Activated T-cell treated with anti-CD3 and anti-CD28 coated beads for 48 hours (primary cell): ENCODE measurements at regions not wholly inside any gene's neighbourhood (a gene's known extent, or its start where the extent isn't known, plus 50 kb on each side); places are given as distances from the start of the nearest gene placed in this dataset.

Source experiments
- DNase-seq: peaks from one replicate; pipeline ENCODE4 v3.0.0-alpha.2; 2020; ENCODE audit warnings: low read depth

DNA sequence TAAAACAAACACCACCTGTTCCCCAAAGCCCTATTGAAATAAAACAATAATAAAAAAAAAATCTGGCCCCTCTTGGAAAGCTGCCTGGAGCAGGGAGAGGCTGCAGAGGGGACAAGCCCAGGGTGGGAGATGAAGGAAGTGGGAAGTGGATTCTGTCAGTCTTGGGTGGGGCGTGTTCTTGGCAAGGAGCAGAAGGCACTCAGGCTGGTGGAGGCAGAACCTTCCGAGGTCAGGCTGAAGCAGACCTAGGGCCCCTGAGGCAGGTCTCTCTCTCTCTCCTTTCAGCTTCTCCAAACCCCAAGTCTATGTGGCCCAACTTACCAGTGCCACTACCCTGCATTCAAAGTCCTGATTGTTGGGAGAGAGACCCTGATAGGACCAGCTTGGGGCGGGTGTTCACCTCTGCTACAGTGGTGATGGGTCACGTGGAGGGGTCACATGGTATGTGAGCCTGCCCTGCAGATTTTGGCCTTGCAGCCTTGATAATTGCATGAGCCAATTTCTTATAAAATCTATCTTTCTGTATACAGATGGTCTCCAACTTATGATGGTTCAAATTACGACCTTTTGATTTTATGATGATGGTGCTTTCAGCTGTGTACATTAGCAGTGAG lies 145.4 kb upstream of the C1orf174 start:
- no peak for DNase-seq

DNA sequence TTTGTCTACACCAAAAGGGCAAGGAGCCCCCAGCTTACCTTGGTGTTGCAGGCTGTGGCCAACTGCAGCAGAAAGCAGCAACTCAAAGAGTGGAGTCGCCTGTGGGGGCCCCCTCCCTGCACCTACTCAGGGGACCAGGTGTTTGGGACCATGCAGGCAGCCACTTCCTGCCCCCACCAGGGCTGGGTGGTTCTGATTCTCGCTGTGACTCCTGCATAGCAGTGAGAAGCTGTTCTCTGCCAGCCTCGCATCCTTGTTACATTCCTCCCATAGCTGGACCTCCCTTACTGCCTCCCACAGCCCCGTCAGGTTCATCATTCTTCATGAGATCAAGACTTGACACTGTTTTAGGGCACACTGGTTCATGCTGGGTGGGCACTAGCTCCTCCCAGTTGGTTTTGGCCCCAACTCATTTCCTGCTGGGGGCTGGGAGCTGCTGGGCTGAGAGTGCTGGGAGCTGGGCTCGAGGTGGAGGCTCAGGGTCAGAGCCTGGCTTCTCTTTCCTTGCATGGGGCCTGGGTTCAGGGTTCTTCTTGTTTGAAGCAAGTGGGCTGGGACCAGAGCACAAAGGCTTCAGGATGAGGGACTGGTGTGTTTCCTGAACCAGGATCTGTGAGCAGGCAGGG lies 146.9 kb upstream of the C1orf174 start:
- DNase-seq = no peak

DNA sequence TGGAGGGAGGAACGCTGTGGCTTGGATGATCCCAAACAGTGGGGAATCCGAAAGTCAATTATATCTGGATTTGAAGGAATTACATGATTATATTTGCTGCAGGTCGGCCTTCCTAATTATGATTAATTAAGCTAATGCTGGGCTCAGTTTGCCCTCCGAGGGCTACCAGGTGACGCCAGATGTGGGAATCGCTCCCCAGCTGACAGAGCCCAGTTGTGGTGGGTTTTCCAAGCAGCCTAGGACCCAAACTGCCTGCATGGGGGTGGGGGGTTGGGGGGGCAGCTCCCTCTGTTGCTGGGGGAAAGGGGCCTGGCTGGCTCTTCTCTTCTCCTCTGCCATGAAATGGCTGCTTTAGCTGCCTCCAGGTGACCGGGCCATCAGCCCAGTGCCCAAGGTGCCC lies 147.6 kb upstream of the C1orf174 start:
- no peak for DNase-seq

DNA sequence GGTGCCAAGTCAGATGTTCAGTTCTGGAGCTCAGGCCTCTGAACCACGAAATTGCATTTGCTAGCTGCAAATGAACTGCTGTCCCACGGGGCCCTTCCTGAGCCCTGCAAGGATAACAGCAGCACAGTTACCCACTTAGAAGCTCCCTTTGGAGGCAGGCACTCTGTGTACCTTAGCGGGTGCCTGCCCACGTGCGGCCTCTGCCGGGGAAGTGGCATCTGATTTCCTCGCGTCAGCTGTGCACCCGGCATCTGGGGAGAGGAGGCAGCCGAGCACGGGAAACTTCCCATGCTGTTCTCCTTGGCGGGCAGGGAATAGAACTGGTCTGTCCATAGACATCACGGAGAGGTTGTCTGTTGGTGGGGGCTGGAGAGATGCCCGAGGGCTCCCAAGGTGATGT lies 148.0 kb upstream of the C1orf174 start:
- no peak for DNase-seq

DNA sequence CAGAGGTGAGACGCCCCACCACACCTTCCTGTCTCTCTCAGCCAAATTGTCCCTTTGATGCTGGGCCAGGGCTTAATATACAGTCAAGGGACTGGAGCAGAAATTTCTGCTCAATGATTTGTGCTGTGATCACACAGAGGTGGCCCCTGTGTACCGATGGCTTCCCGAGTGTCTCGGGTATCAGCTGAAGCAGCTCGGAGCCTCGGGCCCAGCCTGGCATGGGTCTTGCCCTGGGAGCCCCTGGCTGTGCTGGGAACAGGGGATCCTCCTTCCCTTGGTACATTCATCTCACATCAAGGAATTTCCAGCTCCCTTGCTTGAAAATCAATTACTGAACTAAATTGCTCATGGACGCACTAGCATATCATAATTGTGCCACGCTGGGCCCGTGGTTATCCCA lies 148.8 kb upstream of the C1orf174 start:
- DNase-seq = no peak

DNA sequence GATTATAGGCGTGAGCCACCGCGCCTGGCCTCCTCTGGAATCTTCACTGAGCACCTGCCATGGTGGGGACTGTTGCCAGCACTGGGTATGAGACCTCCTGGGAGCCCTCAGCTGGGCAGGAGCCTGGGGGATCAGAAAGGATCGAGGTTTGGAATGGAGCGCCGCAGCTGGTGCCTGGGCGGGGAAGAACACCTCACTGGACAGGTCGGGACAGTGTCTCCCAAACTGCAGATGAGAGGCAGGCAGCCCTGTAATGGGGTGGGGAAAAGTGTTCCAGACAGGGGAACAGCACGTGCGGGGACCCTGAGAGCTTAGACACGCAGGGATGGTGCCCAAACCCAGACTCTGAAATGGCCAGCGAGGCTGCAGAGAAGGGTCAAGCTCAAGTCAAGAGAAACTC lies 150.9 kb upstream of the C1orf174 start:
- no peak for DNase-seq

DNA sequence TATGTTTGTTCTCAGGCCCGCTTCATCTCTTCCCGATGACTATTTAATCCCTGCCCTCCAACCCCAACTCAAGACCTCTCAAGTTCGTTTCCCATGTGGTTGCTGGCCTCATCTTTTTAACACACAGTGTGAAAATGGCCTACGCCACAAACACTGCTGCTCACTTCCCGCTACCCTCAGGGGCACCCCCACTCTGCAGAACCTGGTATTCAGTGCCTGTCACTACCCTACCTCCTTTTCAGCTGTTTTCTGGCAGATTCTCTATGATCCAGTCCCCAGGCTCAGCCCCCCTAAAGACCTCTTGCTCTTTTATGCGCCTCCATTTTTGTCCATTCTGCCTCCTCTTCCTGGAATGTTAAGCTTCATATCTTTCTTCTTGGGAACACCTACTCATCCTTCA lies 152.6 kb upstream of the C1orf174 start:
- no peak for DNase-seq

DNA sequence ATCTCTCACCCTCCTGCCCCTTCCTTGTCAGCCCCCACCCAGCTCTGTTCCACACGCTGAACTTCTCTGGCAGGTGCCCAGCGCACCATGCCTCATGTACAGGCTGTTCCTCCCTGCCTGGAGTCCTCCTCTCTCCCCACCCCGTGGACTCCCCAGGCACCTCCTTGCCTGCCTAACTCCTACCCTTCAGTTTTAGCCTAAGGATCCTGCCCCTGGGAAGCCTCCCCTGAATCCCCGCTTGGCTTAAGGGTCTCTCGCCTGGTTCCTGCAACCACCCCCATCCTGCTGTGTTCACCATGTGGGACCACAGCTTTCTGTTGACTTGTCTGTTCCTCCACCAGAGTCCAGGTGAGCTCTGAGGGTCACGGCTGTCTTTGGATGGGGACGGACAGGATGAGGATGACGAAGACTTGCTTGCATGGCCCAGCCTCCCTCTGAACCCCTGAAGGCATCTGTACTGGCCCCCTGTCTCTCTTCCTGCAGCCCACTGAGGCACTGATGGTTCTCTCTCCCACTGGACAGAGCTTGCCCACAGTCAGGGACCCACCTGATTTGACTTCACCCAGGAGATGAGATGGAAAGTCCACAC lies 153.2 kb upstream of the C1orf174 start:
- no peak for DNase-seq

DNA sequence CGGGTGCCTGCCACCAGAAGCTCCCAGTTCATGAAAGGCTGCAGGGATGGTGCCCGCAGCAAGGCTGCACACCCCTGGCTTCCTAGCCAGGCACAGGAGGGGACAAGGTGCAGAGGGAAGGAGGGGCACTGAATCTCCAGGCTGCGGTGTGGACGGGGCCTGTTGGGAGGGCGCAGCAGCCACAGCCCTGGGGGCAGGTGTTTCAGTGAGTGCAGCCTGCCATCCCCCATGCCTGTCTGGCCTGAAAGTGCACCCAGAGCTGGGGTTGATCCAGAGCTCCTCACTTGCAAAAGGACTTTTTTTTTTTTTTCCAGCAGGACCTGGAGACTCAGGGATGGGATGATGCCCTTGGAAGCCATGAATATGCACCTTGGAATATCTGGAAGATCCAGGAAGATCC lies 153.7 kb upstream of the C1orf174 start:
- no peak for DNase-seq

DNA sequence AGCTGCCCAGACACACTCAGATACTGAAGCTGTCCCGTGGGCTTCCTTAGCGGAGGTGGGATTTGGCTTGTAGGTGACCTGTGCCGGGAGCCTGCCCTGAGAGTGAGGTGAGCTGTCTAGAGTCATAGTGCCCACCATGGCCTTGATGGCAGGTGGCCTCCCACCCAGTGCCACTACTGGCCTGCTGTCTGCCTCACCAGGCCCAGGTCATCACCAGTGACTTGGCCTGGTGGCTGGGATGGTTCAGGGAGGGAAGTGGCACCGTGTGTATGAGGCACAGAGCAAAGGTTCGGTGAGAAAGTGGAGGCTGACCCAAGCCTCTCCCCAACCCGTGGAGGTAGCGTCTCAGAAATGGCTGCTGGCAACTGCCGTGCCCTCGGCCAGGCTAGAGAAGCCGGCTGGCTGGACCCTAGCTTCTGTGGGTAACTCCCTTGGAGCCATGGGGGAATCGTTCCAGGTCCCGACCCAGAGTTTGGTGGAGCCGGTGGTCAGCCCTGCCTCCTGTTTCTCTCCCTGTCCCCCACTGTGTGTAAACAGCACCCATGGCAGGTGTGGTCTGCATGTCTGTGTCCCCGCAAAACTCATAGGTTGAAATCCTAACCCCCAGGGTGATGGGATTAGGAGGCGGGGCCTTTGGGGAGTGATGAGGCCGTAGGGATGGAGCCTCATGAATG lies 155.4 kb upstream of the C1orf174 start:
- DNase-seq = no peak

DNA sequence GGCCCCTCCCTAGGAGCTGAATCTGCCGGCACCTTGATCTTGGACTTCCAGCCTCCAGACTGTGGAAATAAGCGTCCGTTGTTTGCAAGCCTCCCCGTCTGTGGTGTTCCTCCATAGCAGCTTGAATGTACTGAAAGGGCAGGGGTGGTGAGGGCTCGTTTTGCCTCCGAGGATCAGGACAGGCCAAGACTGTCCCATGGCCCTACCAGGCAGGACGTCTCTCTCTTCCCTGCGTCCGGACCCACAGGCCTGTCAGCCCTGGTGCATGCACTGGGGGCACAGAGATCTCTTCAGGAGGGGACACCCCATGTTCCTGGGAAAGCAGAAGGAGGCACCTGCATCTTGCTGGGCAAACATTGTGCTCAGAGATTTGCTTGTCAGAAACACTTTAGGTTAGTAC lies 156.3 kb upstream of the C1orf174 start:
- no peak for DNase-seq

DNA sequence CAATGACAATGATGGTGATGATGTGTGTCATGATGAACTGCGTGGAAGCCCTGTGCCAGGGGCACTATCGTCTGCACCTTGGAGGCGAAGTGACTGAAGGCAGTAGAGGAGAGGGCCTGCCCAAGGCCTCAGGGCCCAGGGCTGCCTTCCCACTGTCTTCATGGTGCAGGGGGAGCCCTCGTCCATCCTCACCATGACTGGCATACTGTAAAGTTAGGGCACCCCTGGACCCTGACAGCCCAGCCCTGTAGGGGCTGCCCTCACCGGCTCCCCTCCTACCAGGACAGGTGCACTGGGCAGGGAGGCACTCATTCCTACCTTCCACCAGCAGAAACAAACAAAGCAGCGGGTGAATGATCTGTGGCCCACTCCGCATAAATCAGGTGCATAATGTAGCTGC lies 156.9 kb upstream of the C1orf174 start:
- no peak for DNase-seq

DNA sequence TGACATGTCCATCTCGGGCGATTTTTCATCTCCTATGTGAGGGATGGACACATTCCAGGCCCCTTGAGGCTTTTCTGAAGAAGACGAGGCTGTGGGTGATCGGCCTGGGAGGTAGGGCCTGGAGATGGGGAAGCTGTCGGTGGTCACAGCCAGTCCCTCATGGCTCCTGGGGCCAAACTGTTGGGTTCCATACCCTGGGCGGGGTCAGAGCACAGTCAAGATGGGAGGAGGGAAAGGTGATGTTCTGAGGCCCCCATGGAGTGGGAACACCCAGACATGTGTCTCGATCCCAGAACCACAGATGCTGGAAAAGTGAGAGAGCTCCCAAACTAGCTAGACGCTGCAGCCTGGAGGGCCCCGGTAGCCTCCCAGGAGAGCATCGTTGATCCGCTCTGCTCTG lies 157.5 kb upstream of the C1orf174 start:
- DNase-seq = no peak

DNA sequence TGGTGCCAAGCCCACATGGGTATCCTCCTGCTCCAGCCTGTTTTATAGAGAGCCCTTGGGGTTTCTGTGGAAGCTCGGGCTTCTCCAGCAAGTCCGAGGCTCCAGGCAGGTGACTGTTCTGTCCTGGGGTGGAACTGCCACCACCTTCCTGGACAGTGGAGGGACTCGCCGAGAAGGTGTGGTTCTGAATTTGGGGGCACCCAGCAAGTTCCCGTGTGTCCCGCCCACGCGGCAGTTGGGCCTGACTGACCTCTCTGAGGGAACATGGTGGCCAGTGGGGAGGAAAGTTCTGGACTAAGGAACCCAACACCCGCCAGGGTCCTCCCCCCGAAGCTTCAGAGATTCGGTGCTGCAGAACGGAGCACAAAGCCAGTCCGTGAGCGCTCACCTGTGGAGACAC lies 158.1 kb upstream of the C1orf174 start:
- no peak for DNase-seq

DNA sequence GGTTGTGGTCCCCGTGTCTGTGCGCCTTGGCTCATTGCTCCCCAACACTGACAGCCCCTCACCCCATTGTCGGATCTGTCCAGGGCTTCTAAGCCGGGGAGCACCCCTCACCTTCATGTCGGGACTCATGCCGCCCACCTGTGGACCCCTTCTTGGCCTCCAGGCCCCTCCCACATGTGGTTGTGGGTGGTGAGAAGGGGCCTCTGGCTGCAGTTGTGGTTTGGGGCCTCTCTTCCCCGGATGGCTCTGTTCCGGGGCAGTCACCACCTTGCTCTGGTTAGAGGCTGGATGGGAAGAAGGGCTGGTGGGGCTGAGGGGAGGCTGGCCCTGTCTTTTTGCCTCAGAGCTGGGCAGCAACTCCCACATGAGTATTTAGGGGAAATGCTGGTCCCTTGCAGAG lies 158.6 kb upstream of the C1orf174 start:
- DNase-seq = no peak

DNA sequence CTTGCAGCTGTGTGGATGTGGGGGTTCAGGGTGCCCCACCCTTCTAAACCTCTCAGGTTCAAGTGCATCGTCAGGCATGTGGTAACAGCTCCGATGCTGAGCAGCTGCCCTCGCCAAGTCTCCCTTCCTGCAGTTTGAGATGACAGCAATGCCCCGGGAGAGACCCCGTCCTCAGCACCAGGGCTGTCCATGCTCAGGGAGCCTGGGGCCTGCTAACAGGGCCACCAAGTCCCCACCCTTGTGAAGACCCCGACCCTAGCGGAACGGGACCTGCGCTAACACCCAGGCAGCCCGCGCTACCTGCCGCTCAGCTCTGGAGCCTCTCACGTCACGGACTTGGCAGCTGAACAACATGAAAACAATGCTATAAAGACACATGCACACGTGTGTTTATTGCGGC lies 159.2 kb upstream of the C1orf174 start:
- no peak for DNase-seq

DNA sequence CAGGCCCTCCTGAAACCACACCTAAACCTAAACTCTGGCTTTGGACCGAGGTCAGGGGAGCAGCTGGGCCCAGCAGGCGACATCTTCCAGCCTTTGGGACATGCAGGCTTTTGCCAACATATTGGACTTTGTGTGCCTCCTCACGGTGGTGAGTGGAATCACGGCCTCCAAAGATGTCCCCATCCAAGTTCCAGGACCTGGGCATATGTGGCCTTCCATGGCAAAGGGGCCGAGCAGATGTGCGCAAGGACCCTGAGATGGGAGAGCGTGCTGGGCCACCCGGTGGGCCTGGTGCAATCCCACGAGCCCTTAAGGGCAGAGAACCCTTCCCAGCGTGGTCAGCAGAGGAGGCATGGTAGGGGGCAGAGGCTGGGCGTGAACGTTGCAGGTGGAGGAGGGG lies 160.8 kb upstream of the C1orf174 start:
- no peak for DNase-seq

DNA sequence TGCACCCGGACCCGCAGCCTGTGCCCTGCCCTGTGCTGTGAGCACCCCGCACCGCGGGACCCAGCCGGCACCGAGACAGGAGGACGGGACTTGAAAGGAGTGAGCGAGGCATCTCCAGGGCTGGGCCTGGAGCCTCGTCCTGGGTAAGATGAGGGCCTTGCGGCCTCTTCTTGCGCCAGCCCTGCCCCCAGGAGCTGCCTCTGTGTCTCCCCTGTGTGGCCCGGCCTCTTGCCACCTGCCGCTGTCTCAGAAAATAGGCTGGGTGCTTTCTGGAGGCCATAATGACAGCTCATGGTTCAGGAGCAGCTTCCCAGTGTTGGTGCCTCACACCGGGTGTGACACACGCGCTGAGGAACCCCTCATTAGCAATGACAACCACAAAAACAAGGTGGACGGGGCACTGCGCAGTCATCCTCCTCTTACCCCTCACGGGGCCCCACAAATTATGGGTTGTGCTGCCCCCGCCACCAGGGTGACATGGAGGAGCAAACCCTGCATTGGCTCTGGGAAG lies 161.5 kb upstream of the C1orf174 start:
- no peak for DNase-seq

DNA sequence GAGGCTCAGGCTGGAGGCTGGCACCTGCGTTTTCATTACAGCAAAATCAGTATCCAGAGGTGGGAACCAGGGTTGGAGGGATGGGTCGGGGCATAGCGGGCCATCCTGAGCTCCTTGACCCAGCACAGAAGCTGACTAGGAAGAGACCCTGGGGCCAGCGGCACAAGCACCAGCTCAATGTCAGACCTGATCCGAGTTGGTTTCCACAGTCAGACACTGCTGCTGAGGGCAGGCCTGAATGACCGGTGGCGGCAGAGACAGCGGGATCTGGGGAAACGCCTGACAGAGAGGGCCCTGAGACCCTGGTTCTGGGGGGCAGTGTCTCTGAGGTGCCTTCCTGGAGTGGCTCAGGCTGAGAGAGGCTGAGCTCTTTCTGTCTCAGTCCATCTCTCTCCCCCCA lies 162.0 kb upstream of the C1orf174 start:
- no peak for DNase-seq

DNA sequence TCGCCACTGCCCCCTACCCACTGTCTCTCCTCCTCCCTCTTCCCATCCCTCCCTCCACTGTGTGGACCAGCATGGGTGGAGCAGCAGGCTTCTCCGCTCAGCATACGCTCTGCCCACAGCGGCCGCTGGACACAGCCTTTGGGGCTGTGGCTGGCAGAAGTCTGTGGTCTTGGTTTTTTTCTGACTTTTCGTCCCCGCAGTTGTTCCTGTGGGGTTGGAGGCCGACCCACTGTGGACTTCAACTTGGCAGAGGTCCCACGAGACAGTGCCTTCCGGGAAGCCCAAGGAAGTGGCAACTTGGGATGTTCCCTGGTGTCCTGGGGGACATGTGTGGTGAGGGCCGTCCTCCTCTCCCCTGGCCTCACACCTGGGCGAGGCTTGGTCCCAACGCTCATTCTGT lies 162.5 kb upstream of the C1orf174 start:
- no peak for DNase-seq

DNA sequence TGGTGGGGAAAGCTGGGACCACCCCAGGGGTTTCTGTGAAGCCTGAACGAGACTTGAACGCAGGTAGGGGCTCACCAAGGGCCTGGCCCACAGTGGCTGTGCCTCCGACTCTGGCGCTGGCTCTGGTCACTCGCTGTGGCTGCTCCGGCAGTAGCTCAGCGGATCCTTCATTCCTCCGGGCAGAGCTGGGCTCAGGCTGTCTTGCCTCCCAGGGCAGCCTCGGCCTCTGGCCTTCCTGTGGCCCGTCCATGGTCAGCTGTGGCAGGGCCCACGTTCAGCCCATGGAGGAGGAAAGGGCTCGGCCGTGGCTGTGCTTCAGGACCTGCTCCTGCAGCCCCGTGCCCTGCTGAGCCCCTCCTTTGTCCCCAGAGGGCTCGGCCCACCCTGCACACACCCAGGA lies 162.9 kb upstream of the C1orf174 start:
- no peak for DNase-seq

DNA sequence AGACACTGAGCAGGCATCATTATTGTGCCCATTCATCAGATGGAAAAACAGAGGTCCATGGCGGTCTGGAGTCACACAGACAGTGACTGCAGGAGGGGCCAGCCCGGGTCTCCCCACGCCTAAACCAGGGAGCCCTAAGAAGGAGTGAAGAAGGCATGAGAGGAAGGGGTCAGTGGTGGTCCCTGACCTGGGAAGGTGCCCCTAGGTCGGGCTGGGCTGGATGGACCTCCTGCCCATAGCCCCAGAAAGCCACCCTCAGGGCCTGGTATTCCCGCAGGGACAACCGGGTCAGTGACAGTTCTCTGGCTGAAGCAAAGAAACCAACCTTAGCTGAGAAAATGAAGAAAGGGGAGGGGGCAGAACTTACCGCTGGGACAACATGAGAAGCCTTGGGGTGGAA lies 163.4 kb upstream of the C1orf174 start:
- DNase-seq = no peak

DNA sequence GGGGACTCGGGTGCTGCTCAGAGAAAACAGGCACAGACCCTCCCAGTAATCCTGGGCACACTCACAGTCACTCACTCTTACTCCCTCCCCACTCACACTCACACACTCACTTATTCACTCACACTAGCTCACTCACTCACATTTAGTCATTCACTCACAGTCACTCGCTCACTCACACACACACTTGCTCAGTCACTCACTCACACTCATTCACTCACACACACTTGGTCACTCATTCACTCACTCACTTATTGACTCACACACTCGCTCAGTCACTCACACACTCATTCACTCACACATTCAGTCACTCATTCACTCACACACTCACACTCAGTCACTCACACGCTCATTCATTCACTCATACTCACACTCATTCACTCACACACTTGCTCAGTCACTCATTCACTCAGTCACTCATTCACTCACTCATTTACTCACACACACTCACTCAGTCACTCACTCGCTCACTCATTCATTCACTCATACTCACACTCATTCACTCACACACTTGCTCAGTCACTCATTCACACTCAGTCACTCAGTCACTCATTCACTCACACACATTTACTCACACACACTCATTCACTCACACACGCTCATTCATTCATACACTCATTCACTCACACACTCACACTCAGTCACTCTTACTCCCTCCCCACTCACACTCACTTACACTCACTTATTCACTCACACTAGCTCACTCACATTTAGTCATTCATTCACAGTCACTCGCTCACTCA lies 164.2 kb upstream of the C1orf174 start:
- DNase-seq = no peak
